ENCODE measurements at regions not wholly inside any gene's neighbourhood (a gene's known extent, or its start where the extent isn't known, plus 50 kb on each side); places are given as distances from the start of the nearest gene placed in this dataset.

GRCh38 chr2:122236152-122236874 lies 480.9 kb downstream of the TSN start:
- H3K4me1 Mint-ChIP-seq: peaks cover 6% of the 10 kb centered on the region
- H2AFZ ChIP-seq (replicated peaks): no peak overlapping the region
- no peaks in the 10 kb centered on the region for H3K79me2 ChIP-seq (ENCODE audit: low read depth)
- no peaks in the 10 kb centered on the region for H3K36me3 ChIP-seq
- H3K27me3 ChIP-seq: no peaks in the 10 kb centered on the region
- no peak overlapping the region for H3K4me3 Mint-ChIP-seq
- H3K9me3 ChIP-seq (ENCODE audit: low read depth): no peaks in the 10 kb centered on the region
- H3K27me3 Mint-ChIP-seq (ENCODE audit: insufficient read depth, low read depth): peaks cover 10% of the 10 kb centered on the region
- H3K4me1 ChIP-seq: no peaks in the 10 kb centered on the region
- H4K20me1 ChIP-seq (ENCODE audit: low read depth): no peaks in the 10 kb centered on the region
- no peaks in the 10 kb centered on the region for H3K36me3 Mint-ChIP-seq
- H3K4me2 ChIP-seq: no peak overlapping the region
- no peak overlapping the region for H3K4me3 ChIP-seq
- no peak for TF ChIP-seq EZH2 (IDR thresholded peaks at IDR 0.05)
- TF ChIP-seq CTCF (IDR thresholded peaks at IDR 0.05): no peak
- no peak for TF ChIP-seq EZH2phosphoT487 (IDR thresholded peaks at IDR 0.05)
- no peaks in the 10 kb centered on the region for H3K9me3 Mint-ChIP-seq
- H3K27ac ChIP-seq: no peak overlapping the region
- no peak overlapping the region for H3K27ac Mint-ChIP-seq
- no peak for DNase-seq (ENCODE audit: low spot score)
- H3F3A ChIP-seq (ENCODE audit: low read depth): no peaks in the 10 kb centered on the region
- H3K9ac ChIP-seq: no peak overlapping the region

GRCh38 chr2:122236925-122237324 lies 481.5 kb downstream of the TSN start:
- no peaks in the 10 kb centered on the region for H4K20me1 ChIP-seq (ENCODE audit: low read depth)
- no peaks in the 10 kb centered on the region for H3K4me1 ChIP-seq
- H3K9ac ChIP-seq: no peak overlapping the region
- Mint-ChIP-seq H3K4me3 (no peak overlapping the region), H3K9me3 (peaks cover 2% of the 10 kb centered on the region), H3K4me1 (peaks cover 6% of the 10 kb centered on the region), H3K27me3 (ENCODE audit: insufficient read depth, low read depth) (peaks cover 10% of the 10 kb centered on the region), H3K36me3 (no peaks in the 10 kb centered on the region), H3K27ac (no peak overlapping the region)
- H3K79me2 ChIP-seq (ENCODE audit: low read depth): no peaks in the 10 kb centered on the region
- no peak overlapping the region for H2AFZ ChIP-seq (replicated peaks)
- H3K4me2 ChIP-seq: no peak overlapping the region
- TF ChIP-seq CTCF (IDR thresholded peaks at IDR 0.05) (no peak), EZH2 (IDR thresholded peaks at IDR 0.05) (no peak), EZH2phosphoT487 (IDR thresholded peaks at IDR 0.05) (no peak)
- DNase-seq (ENCODE audit: low spot score): no peak
- no peak overlapping the region for H3K27ac ChIP-seq
- no peaks in the 10 kb centered on the region for H3K9me3 ChIP-seq (ENCODE audit: low read depth)
- H3F3A ChIP-seq (ENCODE audit: low read depth): no peaks in the 10 kb centered on the region
- H3K36me3 ChIP-seq: no peaks in the 10 kb centered on the region
- no peak overlapping the region for H3K4me3 ChIP-seq
- no peaks in the 10 kb centered on the region for H3K27me3 ChIP-seq

GRCh38 chr2:122237450-122237849 lies 482.0 kb downstream of the TSN start:
- Histone ChIP-seq H3K79me2 (ENCODE audit: low read depth) (no peaks in the 10 kb centered on the region), H3K9me3 (ENCODE audit: low read depth) (no peaks in the 10 kb centered on the region), H3K27ac (no peak overlapping the region), H3F3A (ENCODE audit: low read depth) (no peaks in the 10 kb centered on the region), H3K9ac (no peak overlapping the region), H3K36me3 (no peaks in the 10 kb centered on the region), H3K4me2 (no peak overlapping the region), H3K4me3 (no peak overlapping the region), H4K20me1 (ENCODE audit: low read depth) (no peaks in the 10 kb centered on the region), H2AFZ (replicated peaks) (no peak overlapping the region), H3K4me1 (no peaks in the 10 kb centered on the region), H3K27me3 (no peaks in the 10 kb centered on the region)
- Mint-ChIP-seq H3K9me3 (peaks cover 3% of the 10 kb centered on the region), H3K36me3 (no peaks in the 10 kb centered on the region), H3K4me3 (no peak overlapping the region), H3K4me1 (peaks cover 6% of the 10 kb centered on the region), H3K27me3 (ENCODE audit: insufficient read depth, low read depth) (peaks cover 12% of the 10 kb centered on the region), H3K27ac (no peak overlapping the region)
- TF ChIP-seq EZH2phosphoT487 (IDR thresholded peaks at IDR 0.05): no peak
- TF ChIP-seq CTCF (IDR thresholded peaks at IDR 0.05): no peak
- TF ChIP-seq EZH2 (IDR thresholded peaks at IDR 0.05): no peak
- DNase-seq (ENCODE audit: low spot score): no peak

Data from neural progenitor cell (in vitro differentiated cells).